SH-SY5Y (cell line): ENCODE measurements at regions not wholly inside any gene's neighbourhood (a gene's known extent, or its start where the extent isn't known, plus 50 kb on each side); places are given as distances from the start of the nearest gene placed in this dataset.

Experiments
- GATA2 ChIP-seq: IDR thresholded peaks from 2 replicates; pipeline ENCODE4 v1.6.1; 2011; ENCODE audit warnings: mild to moderate bottlenecking, low read depth, low read length
- GATA3 ChIP-seq: IDR thresholded peaks from 2 replicates; pipeline ENCODE4 v1.6.1; 2011; ENCODE audit warnings: low read depth, mild to moderate bottlenecking, low read length, moderate library complexity

DNA sequence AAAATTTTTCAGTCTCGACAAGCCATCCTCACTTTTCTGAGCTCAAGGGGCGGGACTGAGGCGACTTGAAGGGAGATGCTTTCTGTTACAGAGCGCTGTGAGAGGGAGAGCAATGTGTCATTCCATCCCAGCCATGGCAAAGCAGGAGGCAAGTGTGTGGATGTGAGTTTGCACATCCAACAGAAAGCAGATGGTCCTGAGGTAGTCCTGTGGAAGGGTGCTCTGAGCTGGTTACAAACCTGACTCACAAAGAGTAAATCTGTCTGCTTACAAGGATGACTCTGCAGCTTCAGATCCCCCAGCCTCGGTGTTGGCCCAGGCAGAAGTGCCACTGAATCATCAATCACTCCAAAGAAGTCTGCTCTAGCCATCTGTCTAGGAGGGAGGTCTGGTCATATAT is 482.0 kb upstream of the DCC start:
- no peak for TF ChIP-seq GATA3
- no peak for TF ChIP-seq GATA2
